ENCODE measurements at regions not wholly inside any gene's neighbourhood (a gene's known extent, or its start where the extent isn't known, plus 50 kb on each side); places are given as distances from the start of the nearest gene placed in this dataset.

DNA sequence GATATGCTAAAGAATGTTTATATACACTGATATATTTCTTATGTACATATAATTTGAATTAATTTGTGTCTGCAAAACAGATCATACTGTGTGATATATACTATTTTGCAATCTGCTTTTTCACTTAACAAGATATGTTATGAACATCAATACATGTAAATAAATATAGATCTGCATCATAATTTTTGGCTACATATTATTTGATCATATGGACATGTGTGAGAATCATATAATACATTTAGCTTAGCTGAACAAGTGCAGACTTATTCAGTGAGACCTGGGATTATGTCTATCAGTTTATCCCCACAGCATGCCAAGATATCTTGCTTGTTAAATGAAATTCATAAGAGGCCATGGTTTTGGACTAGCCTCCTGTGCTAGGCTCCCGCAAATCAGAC lies 474.3 kb downstream of the ARHGEF28 start:
- no peak for DNase-seq

DNA sequence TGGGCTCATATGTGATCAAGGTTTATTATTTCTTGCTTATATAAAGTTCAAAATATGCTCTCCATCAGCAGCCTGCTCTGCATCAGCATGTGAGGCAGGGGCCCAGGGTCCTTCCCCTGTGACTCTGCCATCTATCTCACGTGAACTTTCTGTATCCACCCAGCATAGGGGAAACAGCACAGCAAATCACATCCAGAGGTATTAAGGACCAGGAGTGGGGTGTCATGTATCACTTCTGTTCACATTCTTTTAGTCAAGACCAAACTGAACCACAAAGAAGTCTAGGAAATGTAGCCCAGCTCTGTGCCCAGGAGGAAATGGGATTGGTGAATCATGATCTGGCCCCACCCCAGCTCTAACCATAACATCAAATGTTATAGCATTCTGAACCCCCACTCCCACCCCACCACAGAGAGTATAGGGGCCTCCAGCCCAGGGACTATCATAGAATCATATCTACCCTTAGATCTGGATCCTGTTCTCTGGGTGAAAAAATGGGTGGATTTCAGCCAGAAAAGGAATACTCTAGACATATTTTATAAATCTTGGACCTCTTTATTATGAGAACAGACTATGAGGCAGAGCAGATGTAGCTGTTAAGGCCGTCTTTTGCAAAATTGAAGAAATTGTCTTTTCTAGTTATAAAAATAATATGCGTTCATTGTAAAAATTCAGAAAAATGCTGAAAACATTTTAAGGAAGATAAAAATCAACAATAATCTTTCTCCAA lies 473.7 kb downstream of the ARHGEF28 start:
- no peak for DNase-seq

DNA sequence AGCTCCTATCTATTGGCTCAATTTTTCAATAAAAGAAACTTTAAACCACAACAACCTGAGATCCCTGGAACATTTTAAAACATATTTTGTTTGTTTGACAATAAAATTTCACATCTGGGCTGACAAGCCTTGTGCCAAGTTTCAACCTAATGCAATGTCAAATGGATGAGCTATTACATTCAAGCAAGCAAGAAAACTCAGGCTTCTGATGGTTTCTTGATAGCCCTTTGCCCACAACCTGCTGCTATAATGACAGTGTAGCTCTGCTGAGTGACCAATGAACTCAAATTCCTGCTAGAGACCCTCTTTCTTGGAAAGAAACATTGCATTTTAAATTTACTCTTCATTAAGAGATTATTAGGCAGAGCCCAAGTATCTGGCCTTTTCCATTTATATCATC lies 472.9 kb downstream of the ARHGEF28 start:
- DNase-seq, result no peak

DNA sequence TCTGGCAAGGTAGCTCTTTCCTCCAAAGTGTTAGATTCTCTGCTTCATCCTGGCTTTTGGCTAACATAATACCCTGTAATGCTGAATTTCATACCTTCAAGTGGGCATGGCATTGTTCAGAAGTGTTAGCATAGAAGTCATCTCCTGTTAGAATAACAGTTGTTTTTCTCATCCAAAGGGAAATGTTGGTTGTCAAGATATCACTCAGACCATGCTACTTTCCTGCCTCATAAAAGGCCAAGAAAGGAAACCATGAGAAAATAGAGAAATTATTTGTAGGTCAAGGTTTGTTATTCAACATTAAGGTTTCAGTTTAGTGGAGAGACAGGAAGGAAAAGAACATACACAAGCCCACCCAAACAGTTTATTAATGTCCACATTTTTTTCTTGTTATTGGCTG lies 472.5 kb downstream of the ARHGEF28 start:
- no peak for DNase-seq

DNA sequence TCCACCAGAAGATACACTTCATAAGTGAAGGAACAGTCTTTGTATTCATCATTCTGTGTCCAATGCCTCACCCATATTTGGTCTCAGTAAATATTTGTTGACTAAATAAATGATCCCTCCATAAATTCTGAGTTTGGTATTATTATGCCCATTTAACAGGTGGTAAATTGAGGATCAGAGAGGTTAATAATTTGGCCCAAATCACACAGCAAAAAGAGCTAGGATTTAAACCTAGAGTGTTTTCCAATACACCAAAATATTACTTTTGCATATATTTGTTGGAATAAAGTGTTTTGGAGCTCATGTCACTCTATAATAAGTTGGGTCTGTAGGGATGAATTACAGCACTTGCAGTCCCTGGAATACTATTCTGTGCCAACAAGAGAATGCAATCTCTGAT lies 470.3 kb downstream of the ARHGEF28 start:
- DNase-seq, result no peak

DNA sequence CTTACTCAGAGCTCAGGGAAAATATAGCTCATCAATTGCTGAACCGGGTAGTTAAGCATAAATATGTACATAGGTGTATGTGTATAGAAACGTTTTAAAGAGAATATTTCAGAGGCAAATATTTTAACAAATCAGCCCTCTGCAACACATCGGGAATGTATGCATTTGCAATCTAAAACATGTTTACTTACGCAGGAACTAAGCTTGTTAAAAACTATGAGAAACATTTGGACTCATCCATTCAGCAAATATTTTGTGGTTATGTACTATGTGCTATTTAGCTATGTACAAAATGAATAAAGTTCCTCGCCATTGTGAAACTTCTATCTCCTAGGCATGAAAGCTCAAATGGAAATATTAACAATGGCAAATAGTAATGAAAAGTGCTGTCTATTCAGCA lies 469.9 kb downstream of the ARHGEF28 start:
- no peak for DNase-seq

DNA sequence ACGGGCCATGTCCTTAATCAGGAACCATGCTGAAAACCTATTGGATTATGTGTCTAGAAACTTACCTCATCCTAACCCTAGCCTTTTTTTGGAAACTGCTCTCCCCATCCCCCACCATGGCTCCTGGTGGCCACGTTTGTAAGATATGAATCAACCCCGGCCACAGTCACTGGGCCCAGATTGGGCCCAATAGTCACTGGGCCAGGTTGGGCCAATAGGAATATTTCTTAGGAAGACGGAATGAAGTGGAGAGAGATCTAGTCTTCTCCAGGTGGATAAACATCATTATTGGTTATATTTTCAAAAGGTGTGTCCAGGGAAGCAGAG lies 468.7 kb downstream of the ARHGEF28 start:
- no peak for DNase-seq

DNA sequence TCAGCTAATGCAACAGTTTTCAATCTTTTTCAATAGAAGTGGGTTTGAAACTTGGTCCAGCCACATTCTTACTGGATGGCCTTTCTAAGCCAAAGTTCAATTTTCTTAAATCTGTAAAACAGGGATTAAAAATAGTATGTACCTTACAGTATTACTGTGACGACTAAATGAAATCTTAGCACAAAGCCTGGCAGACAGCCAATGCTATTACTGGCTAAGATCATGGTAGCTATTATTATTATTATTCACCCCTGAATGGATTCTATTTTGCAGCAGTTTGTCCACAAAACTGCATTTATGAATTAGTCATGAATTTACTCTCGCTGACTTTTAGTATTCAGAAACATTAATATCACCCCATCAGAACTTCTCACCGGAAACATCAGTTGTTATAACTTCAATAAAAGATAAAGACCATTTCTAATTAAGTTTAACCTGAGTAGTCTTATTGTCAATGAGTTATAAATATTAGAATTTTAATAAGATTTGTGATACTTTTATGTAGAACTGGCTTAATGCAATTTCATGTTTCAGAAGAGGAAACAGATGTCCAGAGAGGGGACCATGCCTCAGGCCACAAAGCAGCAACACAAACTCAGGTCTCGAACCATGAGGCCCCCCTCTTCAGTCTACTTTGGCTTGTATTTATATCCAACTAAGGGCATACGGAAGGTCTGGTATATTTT lies 468.2 kb downstream of the ARHGEF28 start:
- peak in 1 of 51 donors; percentile 0 for DNase-seq

DNA sequence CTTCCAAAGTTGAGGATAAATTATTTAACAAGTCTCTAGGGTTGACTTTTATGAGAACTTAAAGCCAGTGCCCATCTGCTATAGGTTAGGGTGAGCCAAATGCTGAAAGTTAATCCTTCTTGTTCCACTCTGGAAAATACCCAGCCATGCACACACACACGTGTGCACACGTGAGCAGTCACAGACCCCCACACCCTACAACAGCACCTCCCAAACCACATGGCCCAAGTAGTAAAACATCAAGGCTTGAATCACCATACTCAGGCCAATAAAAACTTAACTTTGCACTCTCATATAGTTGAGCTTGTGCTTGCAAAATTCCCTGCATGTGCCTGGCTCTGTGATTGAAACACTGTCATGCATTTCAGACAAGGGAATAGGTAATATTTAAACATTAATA lies 467.6 kb downstream of the ARHGEF28 start:
- DNase-seq, result no peak

DNA sequence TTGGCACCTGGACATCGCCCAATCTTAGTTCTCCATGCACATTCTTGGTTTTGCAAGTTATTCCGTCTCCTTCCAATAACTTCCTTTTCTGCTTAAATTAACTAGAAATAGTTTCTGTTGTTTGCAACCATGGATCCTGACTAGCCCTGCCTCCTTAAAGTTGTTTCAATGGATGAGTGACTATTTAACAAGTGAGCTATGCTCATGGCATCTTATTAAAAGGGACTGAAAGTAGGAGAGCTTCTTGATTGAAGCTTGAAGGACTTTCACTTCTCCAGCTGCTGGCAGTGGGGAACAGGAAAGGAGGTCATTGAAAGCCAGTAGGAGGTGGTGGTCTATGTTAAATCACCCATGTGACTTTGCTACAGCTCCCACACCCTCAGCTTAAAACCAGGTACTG lies 466.8 kb downstream of the ARHGEF28 start:
- no peak for DNase-seq

DNA sequence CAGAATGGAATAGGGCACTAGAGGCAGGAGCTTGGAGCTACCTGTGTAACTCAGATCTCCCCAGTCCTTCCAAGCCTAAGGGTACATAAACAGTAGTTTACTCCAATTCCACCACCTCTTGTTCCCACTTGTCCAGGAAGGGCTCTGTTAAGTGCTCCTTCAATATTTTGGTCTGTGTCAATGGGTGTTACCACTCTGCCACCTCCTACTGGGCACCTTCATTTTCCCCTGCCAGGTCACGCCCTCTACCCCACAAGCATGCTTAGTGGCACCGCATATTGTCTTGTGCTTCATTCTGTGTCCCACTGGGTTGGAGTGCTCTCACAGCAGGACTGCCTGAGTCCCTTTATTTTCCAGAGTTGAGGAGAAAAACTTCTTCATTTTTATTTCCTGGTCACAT lies 459.8 kb downstream of the ARHGEF28 start:
- DNase-seq, result no peak

DNA sequence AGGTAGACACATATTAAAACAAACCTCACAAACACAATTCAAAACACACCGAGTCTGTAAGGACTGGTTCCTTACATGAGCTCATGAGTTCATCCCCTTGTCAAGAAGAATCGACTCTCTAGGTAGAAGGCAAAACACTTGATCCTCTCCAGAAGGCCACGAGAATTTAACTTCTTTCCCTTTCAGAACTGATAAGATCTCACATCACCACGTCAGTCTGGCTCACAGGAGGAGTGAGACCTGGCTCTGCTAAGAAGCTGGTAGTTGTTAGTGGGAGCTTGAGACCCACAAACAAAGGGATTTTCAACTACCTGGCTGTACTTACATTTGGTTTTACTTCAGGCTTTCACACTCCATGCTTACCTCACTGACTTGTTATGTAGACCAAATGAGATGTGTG lies 459.2 kb downstream of the ARHGEF28 start:
- DNase-seq, result no peak

DNA sequence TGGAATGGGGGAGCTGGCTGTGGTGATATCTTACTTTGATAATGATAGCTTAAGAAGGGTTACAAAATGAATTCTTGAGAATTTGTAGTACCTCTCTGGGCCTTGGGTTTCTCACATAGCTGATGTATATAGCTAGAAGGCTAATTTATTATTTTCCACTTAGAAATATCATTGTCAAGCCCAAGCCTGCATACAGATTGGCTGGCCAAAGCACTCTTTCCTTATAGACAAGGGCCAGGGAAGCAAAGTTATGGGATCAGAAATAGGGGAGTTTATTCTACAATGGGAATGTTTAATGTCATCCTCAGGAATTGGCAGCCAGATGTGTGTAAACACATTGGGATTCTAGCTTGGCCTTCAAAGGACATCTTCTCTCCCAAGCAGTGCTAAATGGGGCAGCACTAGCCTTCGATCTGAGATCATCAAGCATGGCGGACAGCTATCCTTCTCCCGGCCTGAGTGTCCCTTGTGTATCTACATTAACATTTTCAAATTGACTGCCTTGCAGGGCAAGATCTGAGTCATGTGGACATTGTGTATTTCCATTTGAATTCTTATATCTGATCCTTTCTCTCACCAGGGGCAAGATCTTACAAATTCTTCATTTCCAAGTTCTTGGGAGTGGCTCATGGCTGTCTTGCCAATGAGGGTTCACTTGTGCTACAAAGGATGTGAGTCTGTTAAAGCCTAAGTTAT lies 457.2 kb downstream of the ARHGEF28 start:
- no peak for DNase-seq

DNA sequence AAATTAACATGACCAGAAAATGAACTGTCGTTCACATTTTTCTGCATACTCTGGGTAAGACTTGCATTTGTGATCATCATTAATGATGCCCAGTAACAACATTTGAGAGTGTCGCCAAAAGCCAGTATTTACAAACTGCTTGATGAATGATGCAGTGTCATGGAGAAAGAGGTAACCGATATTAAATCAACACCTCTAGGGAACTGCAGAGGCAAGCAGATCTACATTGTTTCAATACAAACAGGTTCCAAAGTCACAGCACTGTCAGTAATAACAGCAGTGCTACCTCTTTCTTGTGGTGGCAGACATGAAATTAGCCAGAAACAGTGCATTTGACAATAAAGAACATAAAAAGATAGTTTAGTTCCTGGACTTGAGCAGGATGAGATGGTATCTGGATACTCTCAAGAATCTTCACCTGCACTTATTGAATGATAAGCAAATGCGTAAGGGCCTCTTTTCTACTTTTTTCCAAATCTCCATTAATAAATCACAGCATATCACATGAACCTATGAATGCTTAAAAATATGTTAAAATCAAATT lies 456.6 kb downstream of the ARHGEF28 start:
- DNase-seq, result no peak

DNA sequence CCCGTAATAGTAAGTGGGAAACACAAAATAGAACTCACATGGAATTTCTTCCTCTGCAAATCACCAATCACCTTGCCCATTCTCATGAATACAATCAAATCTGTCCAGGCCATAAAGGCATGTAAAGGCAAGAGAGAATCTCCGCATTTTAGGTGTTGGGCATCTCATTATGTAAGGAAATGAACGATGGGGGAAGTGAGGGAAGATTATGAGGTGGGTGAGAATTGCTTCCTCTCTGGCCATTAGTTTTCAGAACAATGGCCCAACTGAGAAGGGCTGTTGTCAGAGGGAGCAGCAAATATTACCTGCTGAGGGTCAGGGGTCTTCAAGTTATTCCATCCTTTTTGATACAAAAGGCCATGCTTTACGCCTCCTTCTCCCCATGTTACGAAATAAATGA lies 455.1 kb downstream of the ARHGEF28 start:
- DNase-seq, result no peak

DNA sequence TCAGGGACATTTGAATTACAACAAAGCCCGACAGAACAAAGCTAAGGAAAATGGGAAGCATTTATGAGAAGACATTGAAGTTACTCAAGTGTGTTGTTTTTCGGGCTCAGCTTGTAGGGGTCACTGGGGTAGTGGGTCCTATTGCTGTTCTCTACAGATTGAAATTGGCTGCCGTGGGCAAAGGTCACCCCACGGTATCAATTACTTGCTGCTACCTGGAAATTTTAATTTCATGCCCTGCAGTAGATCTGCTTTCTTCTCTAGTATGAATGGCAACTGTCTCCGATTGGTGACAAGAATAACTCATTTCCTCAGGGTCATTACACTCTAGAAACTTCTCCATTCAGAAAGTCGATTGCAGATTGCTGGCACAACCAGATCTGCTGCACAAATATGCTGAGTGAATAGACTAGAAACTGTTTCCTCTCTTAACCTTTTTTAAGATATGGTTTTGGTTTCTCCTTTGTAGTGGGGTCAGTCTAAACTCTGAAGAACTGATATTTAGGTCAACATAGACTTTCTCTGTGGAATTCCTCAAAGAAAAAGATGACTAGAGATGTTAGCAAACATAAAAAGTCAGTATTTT lies 454.1 kb downstream of the ARHGEF28 start:
- DNase-seq, result no peak

DNA sequence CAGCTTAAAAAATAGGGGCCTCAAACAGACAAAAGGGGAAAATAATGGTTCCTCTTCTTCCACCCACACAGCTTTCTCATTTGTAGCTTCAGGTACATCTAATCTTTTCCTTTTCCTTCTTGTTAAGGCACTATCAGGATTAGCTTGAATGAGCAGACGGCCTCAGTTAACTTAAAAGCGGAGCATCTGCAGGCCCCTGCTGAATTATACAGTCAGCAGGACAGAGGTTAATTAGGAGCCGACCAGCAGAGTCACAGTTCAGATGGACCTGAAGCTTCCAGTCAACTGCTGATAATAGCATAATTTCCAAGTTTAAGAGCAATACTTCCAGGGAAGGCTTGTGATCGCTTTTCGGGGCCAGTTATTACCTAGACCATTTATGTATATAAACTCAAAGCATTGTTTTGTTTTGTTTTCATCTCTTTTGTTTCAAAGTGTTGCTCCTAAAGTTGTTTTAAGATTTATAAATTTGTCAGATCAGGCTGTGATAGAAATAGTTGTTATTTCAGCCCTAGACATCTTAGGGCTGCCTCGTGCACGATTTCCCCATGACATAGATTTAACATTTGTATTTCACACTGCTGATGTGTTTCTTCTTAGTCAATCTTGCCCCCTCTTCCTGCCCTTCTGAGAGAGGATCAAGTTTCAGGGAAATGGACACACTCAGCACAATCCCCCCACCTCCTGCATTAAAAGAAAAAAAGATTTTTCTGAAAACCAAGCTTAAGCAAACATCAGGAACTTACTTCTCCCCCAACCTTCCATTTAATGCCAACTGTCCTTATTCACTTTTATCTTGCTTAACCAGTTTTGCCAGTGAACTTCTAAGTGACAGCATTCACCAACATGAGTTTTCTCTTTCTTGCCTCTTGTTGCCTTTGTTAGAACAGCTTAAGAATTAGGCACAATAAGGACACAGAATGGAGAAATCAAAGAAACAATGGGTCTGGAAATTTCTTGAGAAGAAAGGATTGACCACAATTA lies 449.8 kb downstream of the ARHGEF28 start:
- no peak for DNase-seq

DNA sequence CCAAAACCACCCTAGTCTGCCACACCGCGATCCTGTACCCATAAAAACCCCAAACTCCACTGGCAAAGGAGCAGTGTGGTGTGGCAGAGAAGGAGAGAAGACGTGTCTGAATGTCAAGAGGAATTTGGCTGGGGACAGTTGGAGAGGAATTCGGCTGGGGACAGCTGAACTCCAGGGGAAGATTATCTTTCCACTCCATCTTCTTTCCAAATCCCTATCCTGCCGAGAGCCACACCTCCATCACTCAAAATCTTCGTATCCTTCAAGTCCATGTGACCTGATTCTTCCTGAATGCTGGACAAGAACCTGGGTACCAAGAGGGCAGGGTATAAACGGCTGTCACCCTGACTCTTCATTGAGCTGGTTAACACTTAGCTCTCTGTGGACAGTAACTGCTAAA lies 448.1 kb downstream of the ARHGEF28 start:
- DNase-seq, result no peak

DNA sequence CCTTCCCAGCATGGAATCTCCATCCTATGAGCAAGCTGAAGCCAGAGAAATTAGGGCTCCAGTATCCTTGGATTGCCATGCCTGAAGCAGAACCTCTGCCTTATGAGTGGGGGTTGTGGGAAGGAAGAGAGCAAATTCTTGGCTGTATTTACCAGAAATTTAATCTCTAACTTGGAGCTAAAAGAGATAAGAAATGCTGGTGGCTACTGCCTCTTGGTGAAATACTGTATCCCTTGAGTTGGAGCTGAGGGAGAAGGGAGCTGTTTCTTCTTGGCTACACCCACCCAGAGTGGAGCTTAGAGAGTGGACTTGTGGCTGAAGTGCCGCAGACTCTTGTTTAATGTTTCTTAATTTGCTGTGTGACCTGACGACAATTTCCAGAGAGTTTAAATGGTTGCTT lies 447.3 kb downstream of the ARHGEF28 start:
- no peak for DNase-seq

DNA sequence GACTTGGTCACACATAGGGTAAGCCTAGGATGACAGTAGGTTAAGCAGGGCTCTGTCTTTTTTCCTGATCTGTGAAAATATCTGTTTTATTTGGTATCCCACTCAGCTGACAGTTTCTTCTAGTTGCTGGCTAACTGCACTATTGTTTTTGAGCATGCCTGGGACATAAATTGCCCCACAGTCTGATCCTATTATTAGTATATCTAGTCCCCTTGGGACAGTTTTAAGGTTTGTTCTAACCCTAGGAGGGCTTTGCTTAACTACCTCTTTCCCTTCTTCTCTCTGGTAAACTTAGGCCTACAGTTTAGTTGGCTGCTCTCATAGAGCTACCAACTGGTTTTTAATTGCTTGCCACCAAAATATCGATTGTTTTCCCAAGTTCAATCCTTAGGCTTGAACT lies 446.6 kb downstream of the ARHGEF28 start:
- DNase-seq, result no peak

DNA sequence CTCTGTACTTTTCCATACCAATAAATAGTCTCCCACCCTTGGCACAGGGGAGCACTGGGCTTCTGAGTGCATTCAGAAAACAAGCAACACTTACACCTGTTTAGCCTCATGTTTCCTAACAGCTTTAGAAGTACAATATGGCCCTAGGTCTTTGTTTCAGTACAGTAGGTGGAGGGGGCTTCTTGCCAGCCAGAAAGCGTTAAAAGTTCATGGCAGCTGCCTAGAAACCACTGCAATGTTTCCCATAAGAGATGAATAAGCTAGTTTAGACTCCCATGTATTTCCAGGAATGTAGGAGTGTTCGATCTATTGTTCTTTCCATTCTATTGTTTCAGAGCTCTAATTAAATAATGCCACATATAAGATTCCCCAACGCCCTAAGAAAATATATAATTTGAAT lies 444.8 kb downstream of the ARHGEF28 start:
- DNase-seq, result no peak

Measured in hypothalamus (tissue), 51 donors.